CD4-positive, alpha-beta memory T cell (primary cell): ENCODE measurements at regions not wholly inside any gene's neighbourhood (a gene's known extent, or its start where the extent isn't known, plus 50 kb on each side); places are given as distances from the start of the nearest gene placed in this dataset.

Source experiments
- CTCF ChIA-PET: fragments of 350-600 bp; sonication (Branson Sonifier 250); formaldehyde crosslinking; loops from one replicate; lab custom pipeline; 2021; ENCODE audit warnings: inconsistent platforms; ENCODE audit not compliant: partially characterized antibody; lab: Charles Lee
- POLR2A ChIA-PET: fragments of 350-600 bp; sonication (Branson Sonifier 250); formaldehyde crosslinking; loops from one replicate; lab custom pipeline; 2021; ENCODE audit not compliant: partially characterized antibody; lab: Charles Lee
- DNase-seq, 5 donors: peaks; one replicate each; pipeline versions ENCODE4 v3.0.0 to v3.0.0-alpha.2; 2020 to 2022; ENCODE audit warnings: mixed read lengths in 1 of 5
- H3K27ac ChIP-seq: one replicate; pipeline ENCODE4 v1.7.0; 2013; ENCODE audit warnings: low read depth, low read length
- H3K27me3 ChIP-seq: 2 replicates; pipeline ENCODE4 v1.7.0; 2013; ENCODE audit warnings: mild to moderate bottlenecking, low read length, moderate library complexity; ENCODE audit not compliant: insufficient read depth
- H3K36me3 ChIP-seq: 2 replicates; pipeline ENCODE4 v1.7.0; 2013; ENCODE audit warnings: mild to moderate bottlenecking, low read length, moderate library complexity; ENCODE audit not compliant: insufficient read depth
- H3K4me1 ChIP-seq: 2 replicates; pipeline ENCODE4 v1.7.0; 2013; ENCODE audit warnings: mild to moderate bottlenecking, low read length, moderate library complexity; ENCODE audit not compliant: insufficient read depth
- H3K4me3 ChIP-seq, 2 donors: one replicate each; pipeline ENCODE4 v1.7.0; 2013; ENCODE audit warnings: low read length in 2 of 2, mild to moderate bottlenecking in 1 of 2
- H3K9me3 ChIP-seq, 2 donors: one replicate each; pipeline ENCODE4 v1.7.0; 2013; ENCODE audit warnings: low read length in 2 of 2, control low read depth in 1 of 2; ENCODE audit not compliant: control insufficient read depth in 1 of 2
- H3K27ac Mint-ChIP-seq, 7 donors: one replicate each; pipeline ENCODE4 v1.8.0; 2020 to 2021; ENCODE audit warnings: mixed read lengths in 7 of 7, mild to moderate bottlenecking in 6 of 7, inconsistent platforms in 3 of 7, moderate library complexity in 3 of 7
- H3K27me3 Mint-ChIP-seq, 2 donors: one replicate each; pipeline ENCODE4 v1.8.0; 2020 to 2021; ENCODE audit warnings: mixed read lengths in 2 of 2
- H3K36me3 Mint-ChIP-seq, 2 donors: one replicate each; pipeline ENCODE4 v1.8.0; 2020 to 2021; ENCODE audit warnings: mixed read lengths in 2 of 2, inconsistent platforms in 1 of 2, mild to moderate bottlenecking in 1 of 2
- H3K4me1 Mint-ChIP-seq, 4 donors: one replicate each; pipeline ENCODE4 v1.8.0; 2020 to 2021; ENCODE audit warnings: mixed read lengths in 4 of 4, mild to moderate bottlenecking in 1 of 4
- H3K4me3 Mint-ChIP-seq, 8 donors: one replicate each; pipeline ENCODE4 v1.8.0; 2020 to 2021; ENCODE audit warnings: mixed read lengths in 8 of 8, mild to moderate bottlenecking in 7 of 8, moderate library complexity in 6 of 8, inconsistent platforms in 3 of 8
- H3K9me3 Mint-ChIP-seq, 8 donors: one replicate each; pipeline ENCODE4 v1.8.0; 2020 to 2021; ENCODE audit warnings: mixed read lengths in 8 of 8, mild to moderate bottlenecking in 5 of 8, inconsistent platforms in 3 of 8, moderate library complexity in 1 of 8
- intact Hi-C: fragments of 100-400 bp; cut with micrococcal nuclease; formaldehyde crosslinking; loops from one replicate; pipeline ENCODE4 v1.15.1; 2023

DNA sequence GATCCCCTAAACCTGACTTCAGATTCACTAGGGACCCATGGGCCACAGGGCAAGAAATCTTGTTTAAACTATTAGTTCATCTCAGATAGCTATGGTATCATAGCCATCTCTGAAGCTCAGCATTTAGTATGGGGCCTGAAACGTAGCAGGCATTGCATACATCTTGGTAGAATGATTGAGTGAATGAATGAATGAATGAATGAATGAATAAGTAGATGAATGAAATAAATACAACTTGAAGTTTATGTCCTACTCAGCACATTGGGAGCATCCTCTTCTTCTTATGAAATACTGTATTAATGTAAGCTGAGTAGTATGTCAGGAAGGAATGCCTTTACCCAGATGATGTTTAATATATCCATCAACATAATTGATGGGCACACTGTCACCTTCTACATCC is 175.4 kb upstream of the EEA1 start:
- DNase-seq: no peak
- CTCF ChIA-PET: interaction anchor here (1.1 kb wide), 1 partner anchor 8 kb away, joined by 3 read pairs; no protein-coding TSS in a partner anchor
- Mint-ChIP-seq H3K9me3 (no peaks in the 10 kb centered on the region), H3K4me3 (no peak overlapping the region), H3K36me3 (no peaks in the 10 kb centered on the region), H3K27ac (no peak overlapping the region), H3K4me1 (peaks cover 0 to 1% (median under 1%) of the 10 kb centered on the region in 4 donors), H3K27me3 (no peaks in the 10 kb centered on the region)
- Histone ChIP-seq H3K9me3 (no peaks in the 10 kb centered on the region), H3K27me3 (no peaks in the 10 kb centered on the region), H3K36me3 (no peaks in the 10 kb centered on the region), H3K27ac (no peak overlapping the region), H3K4me3 (no peak overlapping the region), H3K4me1 (no peaks in the 10 kb centered on the region)
- POLR2A ChIA-PET: no interaction called here
- intact Hi-C loops: no loop called here

GRCh38 chr12:93106910-93107309 is 177.8 kb upstream of the EEA1 start:
- Histone ChIP-seq H3K36me3 (no peaks in the 10 kb centered on the region), H3K27me3 (no peaks in the 10 kb centered on the region), H3K4me3 (no peak overlapping the region), H3K27ac (no peak overlapping the region), H3K9me3 (no peaks in the 10 kb centered on the region), H3K4me1 (no peaks in the 10 kb centered on the region)
- Mint-ChIP-seq H3K27ac (no peak overlapping the region), H3K36me3 (no peaks in the 10 kb centered on the region), H3K4me3 (no peak overlapping the region), H3K4me1 (no peaks in the 10 kb centered on the region), H3K9me3 (no peaks in the 10 kb centered on the region), H3K27me3 (no peaks in the 10 kb centered on the region)
- intact Hi-C loops: no loop called here
- no peak for DNase-seq
- ChIA-PET CTCF (interaction anchor here (1.0 to 2.2 kb wide), 3 partner anchors 9 to 313 kb away, joined by 3 to 13 read pairs (median 4); no protein-coding TSS in a partner anchor), POLR2A (no interaction called here)

DNA sequence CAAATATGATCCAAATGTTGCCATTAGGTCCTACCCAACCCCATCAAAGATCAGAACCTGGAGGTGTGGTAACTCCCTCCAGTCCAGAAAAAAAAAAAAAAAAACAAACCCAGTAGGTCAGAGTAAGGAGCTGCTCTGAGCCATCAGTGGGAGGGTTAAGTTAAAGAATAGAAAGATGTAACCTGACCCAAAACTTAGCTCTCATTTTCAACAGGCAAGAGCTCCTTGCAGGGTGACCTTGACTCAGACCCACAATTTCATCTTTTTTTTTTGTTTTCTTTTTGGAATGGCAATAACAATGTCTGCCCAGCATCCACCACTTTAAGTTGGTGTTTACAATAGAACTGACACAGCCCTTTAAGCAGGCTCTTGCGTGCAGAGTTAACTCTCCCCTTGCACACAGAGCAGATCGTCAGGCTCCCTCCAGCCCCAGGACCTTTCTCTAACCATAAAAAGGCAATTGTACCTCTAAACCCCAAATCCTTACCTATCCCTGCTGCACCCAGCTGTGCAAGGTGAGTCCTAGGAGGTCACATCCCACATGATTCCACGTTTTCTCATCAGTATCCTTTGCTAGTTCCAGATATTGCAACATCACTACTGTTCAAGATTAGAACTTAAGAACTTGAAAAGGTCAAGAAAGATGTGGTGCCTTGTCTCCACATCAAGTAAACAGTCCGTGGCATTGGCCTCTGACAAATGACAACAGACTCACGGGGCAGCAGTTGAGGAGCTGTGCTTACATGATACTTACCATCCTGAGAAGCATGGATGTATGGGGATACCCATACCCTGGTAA is 178.6 kb upstream of the EEA1 start:
- DNase-seq: no peak
- CTCF ChIA-PET: interaction anchor here (1.0 to 2.2 kb wide), 3 partner anchors 10 to 312 kb away, joined by 3 to 13 read pairs (median 4); no protein-coding TSS in a partner anchor
- H3K9me3 ChIP-seq: no peaks in the 10 kb centered on the region
- H3K27ac ChIP-seq: no peak overlapping the region
- Mint-ChIP-seq H3K36me3 (no peaks in the 10 kb centered on the region), H3K9me3 (no peaks in the 10 kb centered on the region), H3K27me3 (no peaks in the 10 kb centered on the region), H3K27ac (no peak overlapping the region), H3K4me3 (no peak overlapping the region), H3K4me1 (no peaks in the 10 kb centered on the region)
- no peaks in the 10 kb centered on the region for H3K27me3 ChIP-seq
- no peaks in the 10 kb centered on the region for H3K36me3 ChIP-seq
- no peaks in the 10 kb centered on the region for H3K4me1 ChIP-seq
- intact Hi-C loops: no loop called here
- H3K4me3 ChIP-seq: no peak overlapping the region
- POLR2A ChIA-PET: no interaction called here

DNA sequence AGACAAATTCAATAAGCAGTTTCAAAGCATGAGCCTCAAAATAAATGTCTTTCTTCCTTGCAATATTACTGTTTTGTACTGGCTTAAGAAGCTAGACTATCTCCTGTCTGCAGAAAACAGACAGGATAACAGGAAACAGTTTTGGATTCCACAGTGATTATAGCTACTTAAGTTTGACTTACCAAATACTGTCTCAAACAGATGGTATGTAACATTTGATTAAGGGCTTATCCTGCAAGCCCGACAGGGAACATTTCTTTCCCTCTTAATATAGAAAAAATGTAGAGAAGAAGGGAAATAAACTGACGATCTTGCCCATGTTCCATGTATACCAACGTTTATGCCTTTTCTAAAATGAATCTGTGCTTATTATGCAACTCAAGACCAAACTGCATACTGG is 179.9 kb upstream of the EEA1 start:
- ChIA-PET CTCF (no interaction called here), POLR2A (no interaction called here)
- no peaks in the 10 kb centered on the region for H3K9me3 Mint-ChIP-seq
- Histone ChIP-seq H3K4me3 (no peak overlapping the region), H3K36me3 (no peaks in the 10 kb centered on the region), H3K9me3 (no peaks in the 10 kb centered on the region), H3K4me1 (no peaks in the 10 kb centered on the region), H3K27me3 (no peaks in the 10 kb centered on the region), H3K27ac (no peak overlapping the region)
- H3K27me3 Mint-ChIP-seq: no peaks in the 10 kb centered on the region
- no peak for DNase-seq
- H3K27ac Mint-ChIP-seq: no peak overlapping the region
- H3K4me1 Mint-ChIP-seq: no peaks in the 10 kb centered on the region
- no peak overlapping the region for H3K4me3 Mint-ChIP-seq
- intact Hi-C loops: no loop called here
- H3K36me3 Mint-ChIP-seq: no peaks in the 10 kb centered on the region

DNA sequence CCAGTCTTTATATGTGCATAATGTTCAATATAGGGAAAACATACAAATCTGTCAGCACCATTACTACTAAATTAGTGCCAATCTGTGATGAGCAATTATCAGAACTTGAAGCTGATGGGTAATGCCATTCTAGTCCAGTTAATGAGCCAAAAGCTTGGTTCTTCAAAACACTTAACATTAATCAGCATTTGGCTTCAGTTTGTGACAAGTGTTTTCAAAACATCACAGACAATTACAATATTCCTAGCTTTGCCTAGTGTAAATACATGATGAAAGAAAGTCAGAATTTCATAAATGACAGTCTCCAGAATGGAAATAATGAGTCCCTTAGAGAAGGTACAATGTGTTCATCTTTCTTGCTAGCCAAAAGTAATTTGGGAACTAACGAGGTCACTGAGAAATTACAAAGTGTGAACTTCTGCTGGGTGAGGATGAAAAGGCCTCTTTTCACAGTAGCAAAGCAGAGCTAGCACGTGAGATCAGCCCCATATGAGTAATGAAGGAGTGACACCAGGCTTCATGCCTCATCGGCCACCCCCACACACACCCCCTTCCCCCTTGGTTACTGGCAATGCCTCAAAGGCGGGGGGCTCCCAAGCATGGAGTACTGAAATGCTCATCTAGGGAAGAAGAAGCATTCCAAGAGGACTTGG is 180.6 kb upstream of the EEA1 start:
- Mint-ChIP-seq H3K4me3 (no peak overlapping the region), H3K36me3 (no peaks in the 10 kb centered on the region), H3K27ac (no peak overlapping the region), H3K9me3 (no peaks in the 10 kb centered on the region), H3K4me1 (no peaks in the 10 kb centered on the region), H3K27me3 (no peaks in the 10 kb centered on the region)
- no peaks in the 10 kb centered on the region for H3K4me1 ChIP-seq
- H3K4me3 ChIP-seq: no peak overlapping the region
- H3K9me3 ChIP-seq: no peaks in the 10 kb centered on the region
- no peak overlapping the region for H3K27ac ChIP-seq
- DNase-seq: no peak
- no peaks in the 10 kb centered on the region for H3K27me3 ChIP-seq
- POLR2A ChIA-PET: no interaction called here
- CTCF ChIA-PET: interaction anchor here (1.2 kb wide), 1 partner anchor 9 kb away, joined by 3 read pairs; no protein-coding TSS in a partner anchor
- no peaks in the 10 kb centered on the region for H3K36me3 ChIP-seq
- intact Hi-C loops: no loop called here

DNA sequence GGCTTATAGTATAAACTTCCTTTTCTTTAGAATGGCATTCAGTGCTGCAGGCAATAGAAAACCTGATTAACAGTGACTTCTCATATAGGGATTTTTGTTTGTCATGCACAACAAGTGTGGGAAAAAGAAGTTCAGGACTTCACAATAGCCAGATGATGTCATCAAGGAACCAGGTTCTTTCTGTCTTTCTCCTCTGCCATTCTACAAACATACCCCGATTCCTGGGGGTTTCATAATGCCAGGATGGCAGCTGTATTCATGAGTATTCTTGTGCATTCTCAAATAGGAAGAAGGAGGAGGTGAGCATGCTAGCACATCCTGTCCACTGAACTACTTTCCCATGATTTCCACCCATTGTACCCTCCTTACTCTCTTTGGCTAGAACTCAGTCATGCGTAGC is 182.7 kb upstream of the EEA1 start:
- H3K27ac ChIP-seq: no peak overlapping the region
- H3K27me3 Mint-ChIP-seq: no peaks in the 10 kb centered on the region
- POLR2A ChIA-PET: no interaction called here

GRCh38 chr12:93113317-93114006 is 184.4 kb upstream of the EEA1 start:
- intact Hi-C loops: no loop called here
- H3K36me3 ChIP-seq: no peaks in the 10 kb centered on the region
- Mint-ChIP-seq H3K27me3 (no peaks in the 10 kb centered on the region), H3K27ac (no peak overlapping the region), H3K36me3 (no peaks in the 10 kb centered on the region), H3K4me3 (no peak overlapping the region), H3K9me3 (no peaks in the 10 kb centered on the region), H3K4me1 (no peaks in the 10 kb centered on the region)
- H3K9me3 ChIP-seq: no peaks in the 10 kb centered on the region
- no peaks in the 10 kb centered on the region for H3K4me1 ChIP-seq
- ChIA-PET CTCF (interaction anchor here (4.3 kb wide), 1 partner anchor 16 kb away, joined by 20 read pairs; no protein-coding TSS in a partner anchor), POLR2A (no interaction called here)
- DNase-seq: no peak
- H3K4me3 ChIP-seq: no peak overlapping the region
- no peaks in the 10 kb centered on the region for H3K27me3 ChIP-seq
- no peak overlapping the region for H3K27ac ChIP-seq

More for the DNA sequence above, 182.7 kb upstream of the EEA1 start:
- DNase-seq: no peak
- no peak overlapping the region for H3K4me3 ChIP-seq
- no peaks in the 10 kb centered on the region for H3K4me1 Mint-ChIP-seq
- no peak overlapping the region for H3K4me3 Mint-ChIP-seq
- no peak overlapping the region for H3K27ac Mint-ChIP-seq
- intact Hi-C loops: no loop called here
- no peaks in the 10 kb centered on the region for H3K9me3 Mint-ChIP-seq
- no peaks in the 10 kb centered on the region for H3K9me3 ChIP-seq
- no peaks in the 10 kb centered on the region for H3K36me3 Mint-ChIP-seq
- no peaks in the 10 kb centered on the region for H3K36me3 ChIP-seq
- no peaks in the 10 kb centered on the region for H3K4me1 ChIP-seq
- H3K27me3 ChIP-seq: no peaks in the 10 kb centered on the region
- CTCF ChIA-PET: interaction anchor here (4.3 kb wide), 1 partner anchor 14 kb away, joined by 20 read pairs; no protein-coding TSS in a partner anchor
